ENCODE measurements at regions not wholly inside any gene's neighbourhood (a gene's known extent, or its start where the extent isn't known, plus 50 kb on each side); places are given as distances from the start of the nearest gene placed in this dataset.

- no peak for TF ChIP-seq MAX (IDR thresholded peaks at IDR 0.05)
- TF ChIP-seq EP300 (IDR thresholded peaks at IDR 0.05; ENCODE audit: borderline replicate concordance in 1 of 2, low read depth in 2 of 2, low read length in 2 of 2) = no peak
- no peak for TF ChIP-seq SRF (IDR thresholded peaks at IDR 0.05; ENCODE audit: low read depth, low read length)
- TF ChIP-seq, protein P1, sequence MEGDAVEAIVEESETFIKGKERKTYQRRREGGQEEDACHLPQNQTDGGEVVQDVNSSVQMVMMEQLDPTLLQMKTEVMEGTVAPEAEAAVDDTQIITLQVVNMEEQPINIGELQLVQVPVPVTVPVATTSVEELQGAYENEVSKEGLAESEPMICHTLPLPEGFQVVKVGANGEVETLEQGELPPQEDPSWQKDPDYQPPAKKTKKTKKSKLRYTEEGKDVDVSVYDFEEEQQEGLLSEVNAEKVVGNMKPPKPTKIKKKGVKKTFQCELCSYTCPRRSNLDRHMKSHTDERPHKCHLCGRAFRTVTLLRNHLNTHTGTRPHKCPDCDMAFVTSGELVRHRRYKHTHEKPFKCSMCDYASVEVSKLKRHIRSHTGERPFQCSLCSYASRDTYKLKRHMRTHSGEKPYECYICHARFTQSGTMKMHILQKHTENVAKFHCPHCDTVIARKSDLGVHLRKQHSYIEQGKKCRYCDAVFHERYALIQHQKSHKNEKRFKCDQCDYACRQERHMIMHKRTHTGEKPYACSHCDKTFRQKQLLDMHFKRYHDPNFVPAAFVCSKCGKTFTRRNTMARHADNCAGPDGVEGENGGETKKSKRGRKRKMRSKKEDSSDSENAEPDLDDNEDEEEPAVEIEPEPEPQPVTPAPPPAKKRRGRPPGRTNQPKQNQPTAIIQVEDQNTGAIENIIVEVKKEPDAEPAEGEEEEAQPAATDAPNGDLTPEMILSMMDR (IDR thresholded peaks at IDR 0.05; ENCODE audit: control extremely low read depth in 1 of 3, insufficient read depth in 1 of 3, low read depth in 1 of 3, low read length in 3 of 3) = no peak
- no peak for TF ChIP-seq CBX5 (IDR thresholded peaks at IDR 0.05; ENCODE audit: low read depth, low read length)
- TF ChIP-seq RNF2 (IDR thresholded peaks at IDR 0.05; ENCODE audit: borderline replicate concordance, low read depth, low read length, missing control alignments, poor library complexity, severe bottlenecking) = no peak
- no peak for TF ChIP-seq EGR1 (IDR thresholded peaks at IDR 0.05; ENCODE audit: borderline replicate concordance, low read depth, low read length)
- TF ChIP-seq KDM1A (IDR thresholded peaks at IDR 0.05; ENCODE audit: borderline replicate concordance, low read length) = no peak
- no peak for TF ChIP-seq ASH2L (IDR thresholded peaks at IDR 0.05; ENCODE audit: low read length)
- TF ChIP-seq ZNF274 (IDR thresholded peaks at IDR 0.05; ENCODE audit: borderline replicate concordance, extremely low read depth, low read length) = no peak
Measured at GRCh38 chr5:17852111-17852510, 217.9 kb downstream of the TAF11L14 start.

Measured in H1 (cell line).